Psoas muscle (tissue), 7 donors: ENCODE measurements at regions not wholly inside any gene's neighbourhood (a gene's known extent, or its start where the extent isn't known, plus 50 kb on each side); places are given as distances from the start of the nearest gene placed in this dataset.

Experiments used
- ATAC-seq, 4 donors: fragments of 200-7000 bp; cut with Tn5 transposase; one replicate each; pipeline ENCODE4 v1.9.1; 2020; ENCODE audit warnings: moderate library complexity in 3 of 4, mild to moderate bottlenecking in 2 of 4
- DNase-seq, 2 donors: peaks; one replicate each; pipeline ENCODE4 v3.0.0-alpha.2; 2020
- H3K27ac ChIP-seq: fragments of 200-600 bp; one replicate; pipeline ENCODE4 v1.8.0; 2022
- H3K27me3 ChIP-seq, 3 donors: fragments of 200-600 bp in 1 of 3; one replicate each; pipeline versions ENCODE4 v1.6.1 to v1.8.0; 2013 to 2022; ENCODE audit warnings: low read length in 2 of 3, mild to moderate bottlenecking in 2 of 3, moderate library complexity in 1 of 3; ENCODE audit not compliant: insufficient read depth in 3 of 3
- H3K36me3 ChIP-seq, 2 donors: fragments of 200-600 bp in 1 of 2; one replicate each; pipeline versions ENCODE4 v1.6.1 to v1.8.0; 2013 to 2022; ENCODE audit warnings: low read depth in 1 of 2, mild to moderate bottlenecking in 1 of 2, moderate library complexity in 1 of 2; ENCODE audit not compliant: insufficient read depth in 1 of 2
- H3K4me1 ChIP-seq: fragments of 200-600 bp; one replicate; pipeline ENCODE4 v1.8.0; 2022
- H3K4me3 ChIP-seq: fragments of 200-600 bp; one replicate; pipeline ENCODE4 v1.8.0; 2022; ENCODE audit warnings: mild to moderate bottlenecking
- H3K9me3 ChIP-seq: fragments of 200-600 bp; one replicate; pipeline ENCODE4 v1.8.0; 2022
- CTCF ChIP-seq: fragments of 200-600 bp; IDR thresholded peaks from one replicate; pipeline ENCODE4 v1.8.0; 2022; ENCODE audit warnings: antibody characterized with exemption
- WGBS, 3 donors: extraction: QIAGEN DNeasy Blood & Tissue Kit; methylation state at CpG; one replicate each; pipeline versions ENCODE4 v1.1.6 to v1.1.7; 2013; 5-methylcytosine and 5-hydroxymethylcytosine counted together
- intact Hi-C, 2 donors: fragments of 100-400 bp; cut with DNase I; formaldehyde crosslinking; loops; one replicate each; pipeline versions ENCODE4 v1.11.0 to v1.14.2; 2022
- donor health status: healthy with polysubstance abuse.
- donor health status: DM: no; HTN: no; CAD: no; lungs with moderate emphysema.
- donor health status: Bipolar disorder and iron deficiency.
- donor health status: healthy.
- donor health status: DM: yes; HTN: yes; CAD: no.
- donor health status: DM: no; HTN: no; CAD: no.
- donor health status: DM: yes; HTN: yes; CAD: no.

GRCh38 chr3:187986514-187986934, 167.4 kb upstream of the LPP start:
- H3K4me1 ChIP-seq: peaks cover 21% of the 10 kb centered on the region
- ATAC-seq (peak; percentile 68 to 90 (median 82)), DNase-seq (peak in 1 of 2 donors; percentile 48)
- no peaks in the 10 kb centered on the region for H3K9me3 ChIP-seq
- H3K27ac ChIP-seq: peak overlapping the region; percentile 47
- no peaks in the 10 kb centered on the region for H3K36me3 ChIP-seq
- H3K27me3 ChIP-seq: no peaks in the 10 kb centered on the region
- intact Hi-C loops: no loop called here
- no peak for TF ChIP-seq CTCF
- no peak overlapping the region for H3K4me3 ChIP-seq
- WGBS, 3 donors: 37 to 50% (median 50%) methylated on average over 5 of the region's 5 CpGs

GRCh38 chr3:187987187-187987586, 166.8 kb upstream of the LPP start:
- no peak for DNase-seq
- no peaks in the 10 kb centered on the region for H3K36me3 ChIP-seq
- TF ChIP-seq CTCF: no peak
- intact Hi-C loops: no loop called here
- no peaks in the 10 kb centered on the region for H3K9me3 ChIP-seq
- ATAC-seq: no peak
- H3K4me1 ChIP-seq: peaks cover 15% of the 10 kb centered on the region
- WGBS, 3 donors: 60 to 87% (median 64%) methylated on average over 3 of the region's 3 CpGs
- no peaks in the 10 kb centered on the region for H3K27me3 ChIP-seq
- no peak overlapping the region for H3K4me3 ChIP-seq
- H3K27ac ChIP-seq: peak overlapping the region; percentile 47

- Histone ChIP-seq H3K4me1 (peaks cover 14% of the 10 kb centered on the region), H3K9me3 (no peaks in the 10 kb centered on the region), H3K4me3 (no peak overlapping the region), H3K27ac (no peak overlapping the region), H3K36me3 (no peaks in the 10 kb centered on the region), H3K27me3 (no peaks in the 10 kb centered on the region)
- intact Hi-C loops: no loop called here
- ATAC-seq (no peak), DNase-seq (no peak)
- TF ChIP-seq CTCF: no peak
- WGBS, 3 donors: 88 to 94% (median 92%) methylated on average over 4 of the region's 4 CpGs
Measured at GRCh38 chr3:187987924-187988323, 166.0 kb upstream of the LPP start.

- no peak overlapping the region for H3K27ac ChIP-seq
- intact Hi-C loops: no loop called here
- TF ChIP-seq CTCF: no peak
- peaks cover 6% of the 10 kb centered on the region for H3K4me1 ChIP-seq
- no peaks in the 10 kb centered on the region for H3K36me3 ChIP-seq
- H3K27me3 ChIP-seq: no peaks in the 10 kb centered on the region
- no peak overlapping the region for H3K4me3 ChIP-seq
- H3K9me3 ChIP-seq: no peaks in the 10 kb centered on the region
- DNase-seq: no peak
- WGBS, 3 donors: 47 to 65% (median 50%) methylated on average over 10 of the region's 10 CpGs
- ATAC-seq: no peak
Measured at GRCh38 chr3:187989575-187990153, 164.3 kb upstream of the LPP start.

- DNase-seq: no peak
- intact Hi-C loops: no loop called here
- H3K36me3 ChIP-seq: no peaks in the 10 kb centered on the region
- no peaks in the 10 kb centered on the region for H3K9me3 ChIP-seq
- ATAC-seq: no peak
- no peaks in the 10 kb centered on the region for H3K4me1 ChIP-seq
- no peaks in the 10 kb centered on the region for H3K27me3 ChIP-seq
- H3K4me3 ChIP-seq: no peak overlapping the region
- no peak for TF ChIP-seq CTCF
- no peak overlapping the region for H3K27ac ChIP-seq
Measured at GRCh38 chr3:187992609-187993008, 161.3 kb upstream of the LPP start.
